KMS-11 (cell line): ENCODE measurements at regions not wholly inside any gene's neighbourhood (a gene's known extent, or its start where the extent isn't known, plus 50 kb on each side); places are given as distances from the start of the nearest gene placed in this dataset.

Source experiments
- H2AFZ ChIP-seq: fragments of 200-600 bp; sonication (generic); 2 replicates; pipeline ENCODE4 v1.6.1; 2016; ENCODE audit warnings: antibody characterized with exemption, mixed run types, low read depth
- H3K27ac ChIP-seq: fragments of 200-600 bp; sonication (generic); 2 replicates; pipeline ENCODE4 v1.6.1; 2016; ENCODE audit warnings: mild to moderate bottlenecking, mixed run types
- H3K27me3 ChIP-seq: fragments of 200-600 bp; sonication (generic); 2 replicates; pipeline ENCODE4 v1.6.1; 2017; ENCODE audit warnings: mild to moderate bottlenecking, low read depth, mixed run types, moderate library complexity; ENCODE audit not compliant: insufficient read depth
- H3K36me3 ChIP-seq: fragments of 200-600 bp; sonication (generic); 2 replicates; pipeline ENCODE4 v1.6.1; 2017; ENCODE audit warnings: mild to moderate bottlenecking, mixed run types; ENCODE audit not compliant: insufficient read depth
- H3K4me1 ChIP-seq: fragments of 200-600 bp; sonication (generic); 2 replicates; pipeline ENCODE4 v1.6.1; 2016; ENCODE audit warnings: mild to moderate bottlenecking, low read depth, mixed run types; ENCODE audit not compliant: poor library complexity, severe bottlenecking
- H3K4me2 ChIP-seq: fragments of 200-600 bp; sonication (generic); 2 replicates; pipeline ENCODE4 v1.7.0; 2016; ENCODE audit warnings: mild to moderate bottlenecking, mixed run types
- H3K4me3 ChIP-seq: fragments of 200-600 bp; sonication (generic); IDR thresholded peaks from 2 replicates; pipeline ENCODE4 v1.6.1; 2017; ENCODE audit warnings: low read depth, low read length, mixed read lengths; ENCODE audit not compliant: insufficient read depth
- H3K79me2 ChIP-seq: fragments of 200-600 bp; sonication (generic); 2 replicates; pipeline ENCODE4 v1.6.1; 2016; ENCODE audit warnings: low read depth, mixed run types; ENCODE audit not compliant: insufficient read depth
- H3K9ac ChIP-seq: fragments of 200-600 bp; sonication (generic); 2 replicates; pipeline ENCODE4 v1.6.1; 2016; ENCODE audit warnings: mild to moderate bottlenecking, mixed run types
- H4K20me1 ChIP-seq: fragments of 200-600 bp; sonication (generic); 2 replicates; pipeline ENCODE4 v1.6.1; 2016; ENCODE audit warnings: mild to moderate bottlenecking, mixed run types; ENCODE audit not compliant: insufficient read depth
- CTCF ChIP-seq: fragments of 200-600 bp; sonication (generic); conservative IDR thresholded peaks from 2 replicates; pipeline ENCODE4 v1.6.1; 2017; ENCODE audit warnings: low read depth, mild to moderate bottlenecking, antibody characterized with exemption, low read length, moderate library complexity, mixed read lengths

- no peak overlapping the region; the same call in 1 of the 2 replicates for H2AFZ ChIP-seq
- peak overlapping the region; percentile 73 for H3K27ac ChIP-seq
- no peaks in the 10 kb centered on the region for H3K27me3 ChIP-seq
- peak overlapping the region; percentile 25; the same call in 1 of the 2 replicates for H3K9ac ChIP-seq
- TF ChIP-seq CTCF, result no peak
- H3K4me3 ChIP-seq, result no peak overlapping the region
- H3K79me2 ChIP-seq, result no peaks in the 10 kb centered on the region
- peaks cover 29% of the 10 kb centered on the region for H3K4me1 ChIP-seq
- no peaks in the 10 kb centered on the region for H4K20me1 ChIP-seq
- no peaks in the 10 kb centered on the region for H3K36me3 ChIP-seq
- H3K4me2 ChIP-seq, result peak overlapping the region; percentile 72
These were observed 1494.0 kb upstream of the TMEM132C start for GRCh38 chr12:126773012-126773411.

GRCh38 chr12:126773491-126773890, 1493.5 kb upstream of the TMEM132C start:
- peak overlapping the region; percentile 72 for H3K4me2 ChIP-seq
- no peak for TF ChIP-seq CTCF
- no peaks in the 10 kb centered on the region for H3K79me2 ChIP-seq
- peak overlapping the region; percentile 73; the same call in 1 of the 2 replicates for H3K27ac ChIP-seq
- H4K20me1 ChIP-seq, result no peaks in the 10 kb centered on the region
- no peak overlapping the region for H3K9ac ChIP-seq
- H2AFZ ChIP-seq, result no peak overlapping the region; the same call in 1 of the 2 replicates
- H3K4me1 ChIP-seq, result peaks cover 29% of the 10 kb centered on the region
- no peak overlapping the region for H3K4me3 ChIP-seq
- no peaks in the 10 kb centered on the region for H3K27me3 ChIP-seq
- no peaks in the 10 kb centered on the region for H3K36me3 ChIP-seq

GRCh38 chr12:126776026-126776655, 1490.8 kb upstream of the TMEM132C start:
- Histone ChIP-seq H3K9ac (no peak overlapping the region), H3K4me3 (no peak overlapping the region)
- no peak for TF ChIP-seq CTCF

GRCh38 chr12:126780343-126780742, 1486.6 kb upstream of the TMEM132C start:
- H3K4me3 ChIP-seq, result no peak overlapping the region
- no peaks in the 10 kb centered on the region for H4K20me1 ChIP-seq
- H3K36me3 ChIP-seq, result no peaks in the 10 kb centered on the region
- H3K4me2 ChIP-seq, result no peak overlapping the region
- no peak overlapping the region for H3K9ac ChIP-seq
- H3K79me2 ChIP-seq, result no peaks in the 10 kb centered on the region
- no peaks in the 10 kb centered on the region for H3K27me3 ChIP-seq
- H2AFZ ChIP-seq, result no peak overlapping the region
- H3K27ac ChIP-seq, result no peak overlapping the region
- no peak for TF ChIP-seq CTCF
- H3K4me1 ChIP-seq, result no peaks in the 10 kb centered on the region

More at GRCh38 chr12:126776026-126776655, 1490.8 kb upstream of the TMEM132C start:
- no peaks in the 10 kb centered on the region for H3K79me2 ChIP-seq
- no peaks in the 10 kb centered on the region for H3K36me3 ChIP-seq
- H3K27ac ChIP-seq, result no peak overlapping the region
- H3K4me1 ChIP-seq, result peaks cover 25% of the 10 kb centered on the region
- no peaks in the 10 kb centered on the region for H4K20me1 ChIP-seq
- no peaks in the 10 kb centered on the region for H3K27me3 ChIP-seq
- H2AFZ ChIP-seq, result no peak overlapping the region
- no peak overlapping the region for H3K4me2 ChIP-seq
